ENCODE measurements at regions not wholly inside any gene's neighbourhood (a gene's known extent, or its start where the extent isn't known, plus 50 kb on each side); places are given as distances from the start of the nearest gene placed in this dataset.

GRCh38 chr7:25672496-25672895 lies 444.2 kb upstream of the NPVF start:
- Histone ChIP-seq H3K4me3 (ENCODE audit: low read length) (no peak overlapping the region), H2BK5ac (ENCODE audit: low read length) (no peak overlapping the region), H3K4ac (ENCODE audit: low read depth, low read length) (no peak overlapping the region), H3K27me3 (ENCODE audit: insufficient read depth, low read length, poor library complexity) (no peaks in the 10 kb centered on the region), H3K79me2 (ENCODE audit: control insufficient read depth, insufficient read depth, low read length) (no peaks in the 10 kb centered on the region), H4K8ac (ENCODE audit: low read depth, low read length) (no peak overlapping the region), H3K23ac (ENCODE audit: low read length) (no peak overlapping the region), H2BK15ac (replicated peaks; ENCODE audit: low read depth) (no peak overlapping the region), H3K79me1 (ENCODE audit: low read length) (no peaks in the 10 kb centered on the region), H4K5ac (ENCODE audit: low read length) (no peak overlapping the region), H3K9ac (ENCODE audit: low read length) (no peak overlapping the region), H3K56ac (ENCODE audit: low read length) (no peak overlapping the region), H2AK5ac (ENCODE audit: low read length) (no peak overlapping the region), H3K4me1 (ENCODE audit: control insufficient read depth, low read depth, low read length) (peaks cover 2% of the 10 kb centered on the region), H3K18ac (ENCODE audit: low read length) (no peak overlapping the region), H2BK120ac (ENCODE audit: low read depth, low read length) (no peak overlapping the region), H3K36me3 (ENCODE audit: control insufficient read depth, insufficient read depth, low read length) (no peaks in the 10 kb centered on the region), H3K4me2 (ENCODE audit: low read length) (no peak overlapping the region), H3K27ac (ENCODE audit: low read depth, low read length) (no peak overlapping the region)
- no peak for DNase-seq
- no CpG with 5 or more reads among the region's 5 CpGs for WGBS (ENCODE audit: extremely low coverage, insufficient coverage, low lambda C conversion rate)

- Histone ChIP-seq H3K4me2 (ENCODE audit: low read length) (no peak overlapping the region), H3K9ac (ENCODE audit: low read length) (no peak overlapping the region), H2BK15ac (replicated peaks; ENCODE audit: low read depth) (no peak overlapping the region), H2AK5ac (ENCODE audit: low read length) (no peak overlapping the region), H3K27me3 (ENCODE audit: insufficient read depth, low read length, poor library complexity) (no peaks in the 10 kb centered on the region), H3K18ac (ENCODE audit: low read length) (no peak overlapping the region), H4K5ac (ENCODE audit: low read length) (no peak overlapping the region), H3K79me2 (ENCODE audit: control insufficient read depth, insufficient read depth, low read length) (no peaks in the 10 kb centered on the region), H3K79me1 (ENCODE audit: low read length) (no peaks in the 10 kb centered on the region), H3K4ac (ENCODE audit: low read depth, low read length) (no peak overlapping the region), H3K23ac (ENCODE audit: low read length) (no peak overlapping the region), H3K4me3 (ENCODE audit: low read length) (no peak overlapping the region), H3K36me3 (ENCODE audit: control insufficient read depth, insufficient read depth, low read length) (no peaks in the 10 kb centered on the region), H2BK120ac (ENCODE audit: low read depth, low read length) (no peak overlapping the region), H3K56ac (ENCODE audit: low read length) (no peak overlapping the region), H2BK5ac (ENCODE audit: low read length) (no peak overlapping the region), H3K4me1 (ENCODE audit: control insufficient read depth, low read depth, low read length) (peaks cover 2% of the 10 kb centered on the region), H4K8ac (ENCODE audit: low read depth, low read length) (no peak overlapping the region), H3K27ac (ENCODE audit: low read depth, low read length) (no peak overlapping the region)
- DNase-seq: no peak
- no CpG with 5 or more reads among the region's 4 CpGs for WGBS (ENCODE audit: extremely low coverage, insufficient coverage, low lambda C conversion rate)
Measured at GRCh38 chr7:25675789-25676474, 447.6 kb upstream of the NPVF start.

GRCh38 chr7:25677595-25677994 lies 449.3 kb upstream of the NPVF start:
- H2BK120ac ChIP-seq (ENCODE audit: low read depth, low read length): no peak overlapping the region
- H4K8ac ChIP-seq (ENCODE audit: low read depth, low read length): no peak overlapping the region
- no peak overlapping the region for H2AK5ac ChIP-seq (ENCODE audit: low read length)
- H3K23ac ChIP-seq (ENCODE audit: low read length): no peak overlapping the region
- no peak overlapping the region for H3K18ac ChIP-seq (ENCODE audit: low read length)
- H3K9ac ChIP-seq (ENCODE audit: low read length): no peak overlapping the region
- no peak overlapping the region for H4K5ac ChIP-seq (ENCODE audit: low read length)
- no peak overlapping the region for H3K56ac ChIP-seq (ENCODE audit: low read length)
- H2BK15ac ChIP-seq (replicated peaks; ENCODE audit: low read depth): no peak overlapping the region
- no peaks in the 10 kb centered on the region for H3K27me3 ChIP-seq (ENCODE audit: insufficient read depth, low read length, poor library complexity)
- no peaks in the 10 kb centered on the region for H3K79me1 ChIP-seq (ENCODE audit: low read length)
- no CpG with 5 or more reads among the region's 4 CpGs for WGBS (ENCODE audit: extremely low coverage, insufficient coverage, low lambda C conversion rate)
- no peak overlapping the region for H3K27ac ChIP-seq (ENCODE audit: low read depth, low read length)
- H2BK5ac ChIP-seq (ENCODE audit: low read length): no peak overlapping the region
- no peak overlapping the region for H3K4me3 ChIP-seq (ENCODE audit: low read length)
- no peak overlapping the region for H3K4me2 ChIP-seq (ENCODE audit: low read length)
- H3K4me1 ChIP-seq (ENCODE audit: control insufficient read depth, low read depth, low read length): peaks cover 1% of the 10 kb centered on the region
- H3K79me2 ChIP-seq (ENCODE audit: control insufficient read depth, insufficient read depth, low read length): no peaks in the 10 kb centered on the region
- no peaks in the 10 kb centered on the region for H3K36me3 ChIP-seq (ENCODE audit: control insufficient read depth, insufficient read depth, low read length)
- no peak overlapping the region for H3K4ac ChIP-seq (ENCODE audit: low read depth, low read length)
- no peak for DNase-seq

GRCh38 chr7:25678215-25678614 lies 449.9 kb upstream of the NPVF start:
- no peak overlapping the region for H4K5ac ChIP-seq (ENCODE audit: low read length)
- no peak overlapping the region for H4K8ac ChIP-seq (ENCODE audit: low read depth, low read length)
- no CpG with 5 or more reads among the region's 1 CpG for WGBS (ENCODE audit: extremely low coverage, insufficient coverage, low lambda C conversion rate)
- no peak overlapping the region for H2BK15ac ChIP-seq (replicated peaks; ENCODE audit: low read depth)
- H3K27ac ChIP-seq (ENCODE audit: low read depth, low read length): no peak overlapping the region
- H3K4me1 ChIP-seq (ENCODE audit: control insufficient read depth, low read depth, low read length): no peaks in the 10 kb centered on the region
- H3K4ac ChIP-seq (ENCODE audit: low read depth, low read length): no peak overlapping the region
- no peak overlapping the region for H3K4me2 ChIP-seq (ENCODE audit: low read length)
- no peaks in the 10 kb centered on the region for H3K79me1 ChIP-seq (ENCODE audit: low read length)
- H2BK5ac ChIP-seq (ENCODE audit: low read length): no peak overlapping the region
- H3K23ac ChIP-seq (ENCODE audit: low read length): no peak overlapping the region
- H2AK5ac ChIP-seq (ENCODE audit: low read length): no peak overlapping the region
- H3K27me3 ChIP-seq (ENCODE audit: insufficient read depth, low read length, poor library complexity): no peaks in the 10 kb centered on the region
- no peaks in the 10 kb centered on the region for H3K79me2 ChIP-seq (ENCODE audit: control insufficient read depth, insufficient read depth, low read length)
- H3K56ac ChIP-seq (ENCODE audit: low read length): no peak overlapping the region
- no peak for DNase-seq
- H3K4me3 ChIP-seq (ENCODE audit: low read length): no peak overlapping the region
- no peak overlapping the region for H3K9ac ChIP-seq (ENCODE audit: low read length)
- H2BK120ac ChIP-seq (ENCODE audit: low read depth, low read length): no peak overlapping the region
- H3K18ac ChIP-seq (ENCODE audit: low read length): no peak overlapping the region
- H3K36me3 ChIP-seq (ENCODE audit: control insufficient read depth, insufficient read depth, low read length): no peaks in the 10 kb centered on the region

- no peak overlapping the region for H2BK5ac ChIP-seq (ENCODE audit: low read length)
- H3K36me3 ChIP-seq (ENCODE audit: control insufficient read depth, insufficient read depth, low read length): no peaks in the 10 kb centered on the region
- no peaks in the 10 kb centered on the region for H3K4me1 ChIP-seq (ENCODE audit: control insufficient read depth, low read depth, low read length)
- H4K5ac ChIP-seq (ENCODE audit: low read length): no peak overlapping the region
- H2BK15ac ChIP-seq (replicated peaks; ENCODE audit: low read depth): no peak overlapping the region
- no peak overlapping the region for H3K4me2 ChIP-seq (ENCODE audit: low read length)
- H2BK120ac ChIP-seq (ENCODE audit: low read depth, low read length): no peak overlapping the region
- H3K56ac ChIP-seq (ENCODE audit: low read length): no peak overlapping the region
- H2AK5ac ChIP-seq (ENCODE audit: low read length): no peak overlapping the region
- H3K79me1 ChIP-seq (ENCODE audit: low read length): no peaks in the 10 kb centered on the region
- no peak overlapping the region for H4K8ac ChIP-seq (ENCODE audit: low read depth, low read length)
- no peak overlapping the region for H3K4ac ChIP-seq (ENCODE audit: low read depth, low read length)
- H3K18ac ChIP-seq (ENCODE audit: low read length): no peak overlapping the region
- no peaks in the 10 kb centered on the region for H3K27me3 ChIP-seq (ENCODE audit: insufficient read depth, low read length, poor library complexity)
- H3K4me3 ChIP-seq (ENCODE audit: low read length): no peak overlapping the region
- H3K23ac ChIP-seq (ENCODE audit: low read length): no peak overlapping the region
- no peak for DNase-seq
- no peak overlapping the region for H3K27ac ChIP-seq (ENCODE audit: low read depth, low read length)
- no peak overlapping the region for H3K9ac ChIP-seq (ENCODE audit: low read length)
- no peaks in the 10 kb centered on the region for H3K79me2 ChIP-seq (ENCODE audit: control insufficient read depth, insufficient read depth, low read length)
Measured at GRCh38 chr7:25680636-25681035, 452.4 kb upstream of the NPVF start.

- DNase-seq: no peak
- no CpG with 5 or more reads among the region's 4 CpGs for WGBS (ENCODE audit: extremely low coverage, insufficient coverage, low lambda C conversion rate)
- H4K8ac ChIP-seq (ENCODE audit: low read depth, low read length): no peak overlapping the region
- no peak overlapping the region for H3K4me3 ChIP-seq (ENCODE audit: low read length)
- no peak overlapping the region for H3K4me2 ChIP-seq (ENCODE audit: low read length)
- H3K79me1 ChIP-seq (ENCODE audit: low read length): no peaks in the 10 kb centered on the region
- H3K18ac ChIP-seq (ENCODE audit: low read length): no peak overlapping the region
- no peaks in the 10 kb centered on the region for H3K27me3 ChIP-seq (ENCODE audit: insufficient read depth, low read length, poor library complexity)
- no peak overlapping the region for H3K4ac ChIP-seq (ENCODE audit: low read depth, low read length)
- no peaks in the 10 kb centered on the region for H3K79me2 ChIP-seq (ENCODE audit: control insufficient read depth, insufficient read depth, low read length)
- H3K27ac ChIP-seq (ENCODE audit: low read depth, low read length): no peak overlapping the region
- no peak overlapping the region for H3K23ac ChIP-seq (ENCODE audit: low read length)
- H3K4me1 ChIP-seq (ENCODE audit: control insufficient read depth, low read depth, low read length): no peaks in the 10 kb centered on the region
- H3K9ac ChIP-seq (ENCODE audit: low read length): no peak overlapping the region
- H4K5ac ChIP-seq (ENCODE audit: low read length): no peak overlapping the region
- no peak overlapping the region for H2AK5ac ChIP-seq (ENCODE audit: low read length)
- no peak overlapping the region for H2BK120ac ChIP-seq (ENCODE audit: low read depth, low read length)
- no peak overlapping the region for H2BK5ac ChIP-seq (ENCODE audit: low read length)
- H2BK15ac ChIP-seq (replicated peaks; ENCODE audit: low read depth): no peak overlapping the region
- H3K36me3 ChIP-seq (ENCODE audit: control insufficient read depth, insufficient read depth, low read length): no peaks in the 10 kb centered on the region
- H3K56ac ChIP-seq (ENCODE audit: low read length): no peak overlapping the region
Measured at GRCh38 chr7:25684360-25684759, 456.1 kb upstream of the NPVF start.
